Neural cell (in vitro differentiated cells): ENCODE measurements at regions not wholly inside any gene's neighbourhood (a gene's known extent, or its start where the extent isn't known, plus 50 kb on each side); places are given as distances from the start of the nearest gene placed in this dataset.

Experiments
- H2AFZ ChIP-seq: fragments of 200-600, 300-800 bp; sonication (generic), shearing (Covaris generic); 2 replicates; pipeline ENCODE4 v1.6.0; 2014; ENCODE audit warnings: low read depth, mild to moderate bottlenecking, antibody characterized with exemption, low read length, moderate library complexity
- H3F3A ChIP-seq: fragments of 200-600 bp; shearing (Covaris generic); 2 replicates; pipeline ENCODE4 v1.6.1; 2016; ENCODE audit warnings: mild to moderate bottlenecking, moderate library complexity, mixed read lengths, antibody characterized with exemption, low read length; ENCODE audit not compliant: insufficient read depth, poor library complexity, severe bottlenecking
- H3K27ac ChIP-seq: fragments of 200-600, 300-800 bp; sonication (generic), shearing (Covaris generic); 2 replicates; pipeline ENCODE4 v1.5.1; 2014; ENCODE audit warnings: mild to moderate bottlenecking, low read length, moderate library complexity
- H3K27me3 ChIP-seq: fragments of 300-800, 200-600 bp; sonication (generic), shearing (Covaris generic); 2 replicates; pipeline ENCODE4 v1.6.0; 2014; ENCODE audit warnings: mild to moderate bottlenecking, low read depth, low read length, moderate library complexity; ENCODE audit not compliant: insufficient read depth
- H3K36me3 ChIP-seq: fragments of 300-800, 200-600 bp; sonication (generic), shearing (Covaris generic); 2 replicates; pipeline ENCODE4 v1.5.1; 2014; ENCODE audit warnings: mild to moderate bottlenecking, antibody characterized with exemption, low read length, moderate library complexity; ENCODE audit not compliant: insufficient read depth
- H3K4me2 ChIP-seq: fragments of 300-800, 200-600 bp; sonication (generic), shearing (Covaris generic); 2 replicates; pipeline ENCODE4 v1.6.0; 2014; ENCODE audit warnings: mild to moderate bottlenecking, low read length
- H3K4me3 ChIP-seq: fragments of 300-800, 200-600 bp; sonication (generic), shearing (Covaris generic); 2 replicates; pipeline ENCODE4 v1.5.1; 2014; ENCODE audit warnings: mild to moderate bottlenecking, low read length, moderate library complexity
- H3K79me2 ChIP-seq: fragments of 200-600 bp; shearing (Covaris generic); replicated peaks from 2 replicates; pipeline ENCODE4 v1.6.0; 2014; ENCODE audit warnings: mild to moderate bottlenecking, low read length, moderate library complexity; ENCODE audit not compliant: insufficient read depth
- H3K9ac ChIP-seq: fragments of 300-800, 200-600 bp; sonication (generic), shearing (Covaris generic); 2 replicates; pipeline ENCODE4 v1.6.1; 2016; ENCODE audit warnings: mild to moderate bottlenecking, low read length, mixed read lengths
- H3K9me2 ChIP-seq: fragments of 200-600 bp; shearing (Covaris generic); 2 replicates; pipeline ENCODE4 v1.6.1; 2016; ENCODE audit warnings: mild to moderate bottlenecking, low read length, mixed read lengths; ENCODE audit not compliant: insufficient read depth
- H3K9me3 ChIP-seq: fragments of 200-600, 300-800 bp; sonication (generic), shearing (Covaris generic); 2 replicates; pipeline ENCODE4 v1.6.1; 2016; ENCODE audit warnings: mild to moderate bottlenecking, mixed run types, low read length, moderate library complexity, mixed read lengths
- H4K20me1 ChIP-seq: fragments of 200-600 bp; shearing (Covaris generic); 2 replicates; pipeline ENCODE4 v1.6.1; 2016; ENCODE audit warnings: mild to moderate bottlenecking, mixed run types; ENCODE audit not compliant: insufficient read depth
- EP300 ChIP-seq: fragments of 450-650 bp; conservative IDR thresholded peaks from 2 replicates; pipeline ENCODE4 v1.6.1; 2014; ENCODE audit warnings: antibody characterized with exemption, mild to moderate bottlenecking, moderate library complexity; ENCODE audit not compliant: poor library complexity, severe bottlenecking
- EZH2 ChIP-seq: fragments of 200-600, 300-800 bp; shearing (Covaris generic), sonication (generic); IDR thresholded peaks from 2 replicates; pipeline ENCODE4 v1.6.1; 2014; ENCODE audit warnings: antibody characterized with exemption, low read length, borderline replicate concordance, mild to moderate bottlenecking; ENCODE audit not compliant: insufficient read depth, poor library complexity, severe bottlenecking
- MXI1 ChIP-seq: fragments of 450-650 bp; conservative IDR thresholded peaks from 2 replicates; pipeline ENCODE4 v1.6.1; 2014; ENCODE audit warnings: antibody characterized with exemption, mild to moderate bottlenecking; ENCODE audit not compliant: poor library complexity, severe bottlenecking
- POLR2AphosphoS5 ChIP-seq: IDR thresholded peaks from 2 replicates; pipeline ENCODE4 v1.6.1; 2012
- RAD21 ChIP-seq: fragments of 450-650 bp; conservative IDR thresholded peaks from 2 replicates; pipeline ENCODE4 v1.6.1; 2014; ENCODE audit warnings: antibody characterized with exemption, mild to moderate bottlenecking, moderate library complexity
- REST ChIP-seq: IDR thresholded peaks from 2 replicates; pipeline ENCODE4 v1.6.1; 2012; ENCODE audit warnings: borderline replicate concordance
- SMC3 ChIP-seq: fragments of 450-650 bp; conservative IDR thresholded peaks from 2 replicates; pipeline ENCODE4 v1.6.1; 2014; ENCODE audit warnings: antibody characterized with exemption, mild to moderate bottlenecking, moderate library complexity; ENCODE audit not compliant: poor library complexity
- TAF1 ChIP-seq: IDR thresholded peaks from 2 replicates; pipeline ENCODE4 v1.6.1; 2012; ENCODE audit warnings: low read depth
- TF ChIP-seq, protein P1 (sequence below): fragments of 450-650 bp; IDR thresholded peaks from 2 replicates; pipeline ENCODE4 v1.5.1; 2014; ENCODE audit warnings: antibody characterized with exemption, mild to moderate bottlenecking, moderate library complexity; ENCODE audit not compliant: poor library complexity, severe bottlenecking

DNA sequence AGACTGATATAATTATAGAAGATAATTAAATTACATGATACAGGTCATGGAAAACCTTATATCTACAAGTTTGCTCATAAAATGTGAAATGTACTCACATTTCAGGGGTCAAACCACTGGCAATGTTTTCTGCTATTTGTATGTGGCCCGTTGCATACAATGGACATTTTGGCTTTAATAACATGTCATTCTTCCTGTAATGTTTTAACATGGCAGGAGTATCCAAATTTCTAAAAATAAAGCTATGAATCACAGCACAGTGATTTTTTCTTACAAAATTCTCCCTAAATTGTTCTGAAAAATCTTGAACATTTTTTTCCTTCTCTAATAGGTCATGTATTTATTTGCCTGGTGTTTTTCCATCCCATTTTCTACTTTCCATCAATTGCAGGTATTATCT, 305.7 kb downstream of the SMOC2 start:
- Histone ChIP-seq H3F3A (no peaks in the 10 kb centered on the region), H2AFZ (no peak overlapping the region), H3K79me2 (no peaks in the 10 kb centered on the region), H4K20me1 (no peaks in the 10 kb centered on the region), H3K9me3 (no peaks in the 10 kb centered on the region), H3K9ac (no peak overlapping the region), H3K27ac (no peak overlapping the region), H3K36me3 (no peaks in the 10 kb centered on the region), H3K27me3 (no peaks in the 10 kb centered on the region), H3K4me2 (no peak overlapping the region), H3K4me3 (no peak overlapping the region), H3K9me2 (no peaks in the 10 kb centered on the region)
- TF ChIP-seq SMC3 (no peak), REST (no peak), EZH2 (no peak), TAF1 (no peak), POLR2AphosphoS5 (no peak), RAD21 (no peak), MXI1 (no peak), EP300 (no peak)
- TF ChIP-seq, protein P1, sequence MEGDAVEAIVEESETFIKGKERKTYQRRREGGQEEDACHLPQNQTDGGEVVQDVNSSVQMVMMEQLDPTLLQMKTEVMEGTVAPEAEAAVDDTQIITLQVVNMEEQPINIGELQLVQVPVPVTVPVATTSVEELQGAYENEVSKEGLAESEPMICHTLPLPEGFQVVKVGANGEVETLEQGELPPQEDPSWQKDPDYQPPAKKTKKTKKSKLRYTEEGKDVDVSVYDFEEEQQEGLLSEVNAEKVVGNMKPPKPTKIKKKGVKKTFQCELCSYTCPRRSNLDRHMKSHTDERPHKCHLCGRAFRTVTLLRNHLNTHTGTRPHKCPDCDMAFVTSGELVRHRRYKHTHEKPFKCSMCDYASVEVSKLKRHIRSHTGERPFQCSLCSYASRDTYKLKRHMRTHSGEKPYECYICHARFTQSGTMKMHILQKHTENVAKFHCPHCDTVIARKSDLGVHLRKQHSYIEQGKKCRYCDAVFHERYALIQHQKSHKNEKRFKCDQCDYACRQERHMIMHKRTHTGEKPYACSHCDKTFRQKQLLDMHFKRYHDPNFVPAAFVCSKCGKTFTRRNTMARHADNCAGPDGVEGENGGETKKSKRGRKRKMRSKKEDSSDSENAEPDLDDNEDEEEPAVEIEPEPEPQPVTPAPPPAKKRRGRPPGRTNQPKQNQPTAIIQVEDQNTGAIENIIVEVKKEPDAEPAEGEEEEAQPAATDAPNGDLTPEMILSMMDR: no peak

DNA sequence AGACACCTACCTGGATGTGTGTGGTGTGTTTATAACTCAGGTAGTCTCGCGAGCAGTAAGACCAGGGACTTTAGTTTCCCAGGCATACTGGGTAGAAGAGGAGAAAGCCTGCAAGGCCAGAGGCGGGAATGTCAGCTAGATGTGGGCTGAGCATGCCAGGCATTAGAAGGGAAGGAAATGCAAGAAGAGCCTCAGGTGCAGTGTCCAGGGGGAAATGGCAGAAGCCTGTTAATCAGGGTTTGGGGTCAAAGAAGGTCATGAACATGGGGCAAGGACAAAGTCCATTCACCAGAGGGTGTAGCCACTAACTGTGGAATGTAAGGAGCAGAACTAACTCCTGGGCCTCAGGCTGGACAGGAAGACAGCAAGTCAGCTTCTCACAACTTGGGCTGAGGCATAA, 305.0 kb downstream of the SMOC2 start:
- Histone ChIP-seq H3K4me2 (no peak overlapping the region), H3K36me3 (no peaks in the 10 kb centered on the region), H3F3A (no peaks in the 10 kb centered on the region), H3K9me3 (no peaks in the 10 kb centered on the region), H3K9ac (no peak overlapping the region), H3K27ac (no peak overlapping the region), H4K20me1 (no peaks in the 10 kb centered on the region), H2AFZ (no peak overlapping the region), H3K79me2 (no peaks in the 10 kb centered on the region), H3K9me2 (no peaks in the 10 kb centered on the region), H3K27me3 (no peaks in the 10 kb centered on the region), H3K4me3 (no peak overlapping the region)
- no peak for TF ChIP-seq EZH2
- no peak for TF ChIP-seq RAD21
- TF ChIP-seq TAF1: no peak
- no peak for TF ChIP-seq EP300
- no peak for TF ChIP-seq POLR2AphosphoS5
- no peak for TF ChIP-seq REST
- no peak for TF ChIP-seq MXI1
- TF ChIP-seq, protein P1: no peak
- no peak for TF ChIP-seq SMC3
